ENCODE measurements at regions not wholly inside any gene's neighbourhood (a gene's known extent, or its start where the extent isn't known, plus 50 kb on each side); places are given as distances from the start of the nearest gene placed in this dataset.

DNA sequence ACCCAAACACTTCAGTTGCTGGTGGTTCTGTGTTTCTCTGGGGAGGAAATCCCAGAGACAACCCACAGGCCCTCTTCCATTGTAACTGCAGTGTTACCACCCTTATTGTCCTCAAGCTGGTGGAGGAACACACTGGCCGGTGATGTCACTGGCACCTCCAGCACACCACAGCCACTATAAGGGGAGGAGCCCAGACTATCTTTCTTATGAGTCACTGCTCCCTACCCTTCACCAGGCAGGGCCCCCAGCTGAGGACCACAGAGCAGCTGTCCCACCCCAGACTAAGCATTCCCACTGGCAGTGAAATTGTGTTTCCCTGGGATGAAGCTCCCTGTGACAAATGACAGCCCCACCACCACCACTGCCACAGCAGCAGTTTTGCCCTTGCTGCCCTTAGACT lies 171.8 kb upstream of the FGF16 start:
- TF ChIP-seq, protein P1, sequence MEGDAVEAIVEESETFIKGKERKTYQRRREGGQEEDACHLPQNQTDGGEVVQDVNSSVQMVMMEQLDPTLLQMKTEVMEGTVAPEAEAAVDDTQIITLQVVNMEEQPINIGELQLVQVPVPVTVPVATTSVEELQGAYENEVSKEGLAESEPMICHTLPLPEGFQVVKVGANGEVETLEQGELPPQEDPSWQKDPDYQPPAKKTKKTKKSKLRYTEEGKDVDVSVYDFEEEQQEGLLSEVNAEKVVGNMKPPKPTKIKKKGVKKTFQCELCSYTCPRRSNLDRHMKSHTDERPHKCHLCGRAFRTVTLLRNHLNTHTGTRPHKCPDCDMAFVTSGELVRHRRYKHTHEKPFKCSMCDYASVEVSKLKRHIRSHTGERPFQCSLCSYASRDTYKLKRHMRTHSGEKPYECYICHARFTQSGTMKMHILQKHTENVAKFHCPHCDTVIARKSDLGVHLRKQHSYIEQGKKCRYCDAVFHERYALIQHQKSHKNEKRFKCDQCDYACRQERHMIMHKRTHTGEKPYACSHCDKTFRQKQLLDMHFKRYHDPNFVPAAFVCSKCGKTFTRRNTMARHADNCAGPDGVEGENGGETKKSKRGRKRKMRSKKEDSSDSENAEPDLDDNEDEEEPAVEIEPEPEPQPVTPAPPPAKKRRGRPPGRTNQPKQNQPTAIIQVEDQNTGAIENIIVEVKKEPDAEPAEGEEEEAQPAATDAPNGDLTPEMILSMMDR (IDR thresholded peaks at IDR 0.05), result no peak

DNA sequence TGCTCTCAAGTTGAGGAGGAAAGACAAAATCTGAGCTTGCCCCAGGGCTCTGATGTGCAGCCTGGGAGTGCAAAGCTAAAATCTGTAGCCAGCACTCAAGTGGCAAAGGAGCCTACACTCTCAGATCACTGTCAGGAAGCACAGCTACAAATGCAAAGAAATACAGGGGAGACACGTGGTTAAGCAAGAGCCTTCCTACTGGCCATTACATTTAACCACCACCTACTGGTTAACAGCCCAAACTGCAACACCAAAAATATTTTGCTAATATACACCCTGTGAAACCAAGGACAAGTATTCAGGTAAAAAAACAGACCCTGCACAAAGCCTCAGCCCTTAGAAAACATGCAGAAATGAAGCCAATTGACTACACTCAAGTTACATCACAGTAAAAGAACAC lies 170.4 kb upstream of the FGF16 start:
- TF ChIP-seq, protein P1 (IDR thresholded peaks at IDR 0.05), result no peak

DNA sequence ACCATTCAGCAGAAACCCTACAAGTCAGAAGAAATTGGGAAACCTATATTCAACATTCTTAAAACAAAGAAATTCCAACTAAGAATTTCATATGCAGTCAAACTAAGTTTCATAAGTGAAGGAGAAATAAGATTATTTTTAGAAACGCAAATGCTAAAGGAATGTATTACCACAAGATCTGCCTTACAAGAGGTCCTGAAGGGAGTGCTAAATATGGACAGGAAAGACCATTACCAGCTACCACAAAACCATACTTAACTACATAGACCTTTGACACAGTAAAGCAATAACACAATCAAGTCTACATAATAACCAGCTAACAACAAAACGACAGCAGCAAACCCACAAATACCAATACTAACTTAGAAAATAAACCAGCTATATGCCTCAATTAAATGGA lies 169.3 kb upstream of the FGF16 start:
- TF ChIP-seq, protein P1 (IDR thresholded peaks at IDR 0.05), result no peak

DNA sequence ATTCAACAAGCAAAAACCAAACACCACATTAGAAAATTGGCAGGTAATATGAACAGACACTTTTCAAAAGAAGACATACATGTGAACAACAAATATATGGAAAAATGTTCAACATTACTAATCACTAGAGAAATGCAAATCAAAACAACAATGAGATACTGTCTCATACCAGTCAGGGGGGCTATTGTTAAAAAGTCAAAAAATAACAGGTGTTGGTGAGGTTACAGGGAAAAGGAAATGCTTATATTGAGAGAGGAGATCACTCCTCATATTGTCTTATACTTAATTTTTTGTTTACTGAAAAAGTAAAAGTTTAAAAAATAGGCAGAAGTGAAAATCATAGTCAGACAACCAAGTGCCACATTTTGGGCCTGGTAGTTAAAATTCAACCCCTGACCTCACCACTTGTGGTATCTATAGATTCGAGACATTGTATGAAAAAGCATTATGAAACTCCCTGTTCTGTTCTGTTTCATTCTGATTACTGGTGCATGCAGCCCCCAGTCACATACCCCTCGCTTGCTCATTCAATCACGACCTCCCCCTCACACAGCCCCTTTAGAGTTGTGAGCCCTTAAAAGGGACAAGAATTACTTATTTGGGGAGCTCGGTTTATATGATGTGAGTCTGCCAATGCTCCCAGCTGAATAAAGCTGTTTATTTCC lies 153.7 kb upstream of the FGF16 start:
- TF ChIP-seq, protein P1 (IDR thresholded peaks at IDR 0.05), result no peak

DNA sequence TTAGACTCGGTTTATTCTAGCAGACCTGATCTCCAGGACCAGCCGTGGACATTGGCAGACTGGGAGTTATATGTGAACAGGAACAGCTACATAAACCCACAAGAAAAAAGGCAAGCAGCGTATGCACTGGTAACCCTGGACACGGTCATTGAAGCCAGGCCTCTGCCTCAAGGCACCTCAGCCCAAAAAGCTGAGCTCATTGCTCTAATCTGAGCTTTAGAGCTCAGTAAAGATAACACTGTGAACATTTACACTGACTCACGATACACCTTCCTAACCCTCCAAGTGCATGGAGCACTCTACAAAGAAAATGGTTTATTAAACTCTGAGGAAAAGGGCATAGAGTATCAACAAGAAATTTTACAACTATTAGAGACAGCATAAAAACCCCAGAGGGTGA lies 148.9 kb upstream of the FGF16 start:
- TF ChIP-seq, protein P1 (IDR thresholded peaks at IDR 0.05), result no peak

DNA sequence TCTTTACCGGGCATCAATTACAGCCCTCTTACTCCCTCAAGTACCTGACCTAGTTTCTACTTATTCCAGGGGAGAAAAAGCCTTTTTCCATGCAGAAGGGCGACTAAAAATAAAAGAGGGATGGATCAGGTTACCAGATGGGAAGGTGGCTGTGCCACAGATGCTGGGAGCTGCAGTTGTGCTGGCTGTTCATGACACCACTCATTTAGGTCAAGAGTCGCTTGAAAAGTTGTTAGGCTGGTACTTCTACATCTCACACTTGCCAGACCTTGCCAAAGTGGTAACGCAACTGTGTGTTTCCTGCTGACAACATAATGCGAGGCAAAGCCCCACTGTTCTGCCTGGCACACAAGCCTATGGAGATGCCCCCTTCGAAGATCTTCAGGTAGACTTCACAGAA lies 148.4 kb upstream of the FGF16 start:
- TF ChIP-seq, protein P1 (IDR thresholded peaks at IDR 0.05), result no peak

DNA sequence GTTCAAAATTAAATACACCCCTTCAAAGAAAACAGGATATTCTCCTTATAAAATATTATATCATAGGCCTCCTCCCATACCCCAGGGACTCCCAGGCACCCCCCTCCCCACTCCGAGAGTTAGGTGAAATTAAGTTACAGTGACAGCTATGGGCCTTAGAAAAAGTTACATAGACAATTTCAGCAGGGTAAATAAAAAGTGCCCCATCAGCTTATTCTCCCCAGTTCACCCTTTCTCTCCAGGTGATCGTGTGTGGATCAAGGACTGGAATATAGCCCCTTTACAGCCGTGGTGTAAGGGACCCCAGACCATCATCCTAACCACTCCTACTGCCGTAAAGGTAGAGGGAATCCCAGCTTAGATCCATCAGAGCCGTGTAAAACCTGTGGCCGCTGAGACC lies 147.6 kb upstream of the FGF16 start:
- TF ChIP-seq, protein P1 (IDR thresholded peaks at IDR 0.05), result no peak

DNA sequence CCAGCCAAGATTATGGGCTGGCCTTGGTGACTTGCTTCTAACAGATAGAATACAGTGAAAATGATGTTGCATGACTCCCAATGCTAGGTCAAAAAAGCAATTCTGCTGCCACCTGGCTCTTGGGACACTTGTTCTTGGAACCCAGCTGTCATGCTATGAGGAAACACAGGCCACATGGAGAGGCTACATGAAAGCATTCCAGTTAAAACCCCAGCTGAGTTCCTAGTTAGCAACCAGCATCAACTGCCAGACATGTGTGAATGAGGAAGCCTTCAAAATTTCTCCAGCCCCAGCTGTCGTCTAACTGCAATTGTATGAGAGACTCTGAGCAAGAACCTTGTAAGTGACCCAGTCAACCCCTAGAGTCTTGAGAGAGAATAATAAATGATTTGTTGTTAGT lies 105.2 kb upstream of the FGF16 start:
- TF ChIP-seq, protein P1 (IDR thresholded peaks at IDR 0.05), result no peak

All from LNCAP (cell line).